Kidney capillary endothelial cell (primary cell): ENCODE measurements at regions not wholly inside any gene's neighbourhood (a gene's known extent, or its start where the extent isn't known, plus 50 kb on each side); places are given as distances from the start of the nearest gene placed in this dataset.

Experiments used
- DNase-seq: peaks from one replicate; pipeline ENCODE4 v3.0.0-alpha.2; 2018; ENCODE audit warnings: low spot score

DNA sequence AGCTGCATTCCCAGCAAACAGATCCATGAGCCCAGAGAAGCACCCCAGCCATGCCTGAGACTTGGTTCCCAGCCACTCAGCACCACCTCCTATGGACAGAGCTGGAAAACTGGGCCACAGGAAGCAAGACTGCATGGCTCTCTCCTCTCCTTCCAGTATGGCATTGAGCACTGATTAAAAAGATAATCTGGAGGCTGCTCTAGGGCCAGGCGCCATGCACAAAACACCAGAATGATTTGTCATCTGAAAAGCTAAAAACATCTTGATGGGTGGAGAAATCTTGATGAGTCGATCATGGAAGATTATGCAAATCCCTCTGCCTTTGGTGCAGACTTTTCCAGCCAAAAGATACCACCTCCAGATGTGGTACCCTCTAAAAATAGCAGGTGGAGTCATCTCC, 62.7 kb upstream of the MRPS22 start:
- DNase-seq = no peak

DNA sequence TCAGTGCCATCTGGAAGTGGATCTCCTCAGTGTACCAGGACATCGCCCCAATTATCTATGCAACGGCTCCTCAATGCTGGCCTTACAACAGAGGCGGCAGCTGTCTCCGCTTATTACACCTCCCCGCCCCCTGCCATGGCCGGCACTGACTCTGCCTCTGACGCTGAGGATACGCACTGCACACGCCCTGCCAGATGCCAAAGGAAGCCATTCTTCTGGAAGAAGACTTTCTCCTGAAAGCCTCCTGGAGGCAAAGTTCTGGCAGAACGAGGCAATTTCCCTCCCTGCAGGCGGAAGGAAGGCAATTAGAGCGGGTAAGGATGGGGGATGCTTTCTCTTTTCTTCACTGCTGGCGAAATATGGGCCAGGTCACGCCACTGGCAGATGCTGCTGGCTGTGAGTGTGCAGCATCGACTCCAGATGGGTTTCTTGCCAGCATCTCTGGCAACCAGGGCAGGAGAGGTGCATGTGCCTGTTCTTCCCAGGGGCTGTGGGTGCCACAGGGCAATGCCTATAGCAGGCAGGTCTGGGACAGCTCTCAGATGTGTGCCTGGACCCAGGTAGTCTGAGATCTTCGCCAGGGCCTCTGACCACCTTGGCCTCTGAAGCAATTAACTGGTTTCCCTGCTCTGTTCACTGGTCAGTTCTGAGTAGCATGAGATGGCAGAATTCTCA, 62.2 kb upstream of the MRPS22 start:
- DNase-seq = no peak

GRCh38 chr3:139283301-139283700, 60.5 kb upstream of the MRPS22 start:
- DNase-seq = no peak

DNA sequence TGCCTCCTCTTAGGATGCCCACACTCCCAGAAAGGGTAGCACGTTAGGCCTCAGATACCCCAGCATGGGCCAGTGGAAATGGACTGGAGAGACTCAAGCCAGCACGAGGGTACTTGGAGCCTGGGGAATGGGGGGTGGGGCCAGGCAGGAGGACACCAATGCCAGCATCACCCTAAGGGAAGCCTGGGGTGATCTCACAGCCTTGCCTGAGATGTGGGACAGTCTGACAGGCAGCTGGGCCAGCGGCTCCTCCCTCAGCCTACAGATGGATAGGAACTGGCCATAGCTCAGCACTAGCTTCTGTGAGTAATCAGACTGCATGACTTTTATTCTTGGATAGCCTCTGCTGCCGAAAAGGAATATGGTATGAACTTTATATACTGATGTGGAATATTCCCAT, 59.6 kb upstream of the MRPS22 start:
- DNase-seq = no peak

GRCh38 chr3:139285691-139286090, 58.1 kb upstream of the MRPS22 start:
- no peak for DNase-seq

GRCh38 chr3:139286241-139286640, 57.6 kb upstream of the MRPS22 start:
- DNase-seq = no peak

- DNase-seq = no peak
Observed at GRCh38 chr3:139286825-139287224, 57.0 kb upstream of the MRPS22 start.

DNA sequence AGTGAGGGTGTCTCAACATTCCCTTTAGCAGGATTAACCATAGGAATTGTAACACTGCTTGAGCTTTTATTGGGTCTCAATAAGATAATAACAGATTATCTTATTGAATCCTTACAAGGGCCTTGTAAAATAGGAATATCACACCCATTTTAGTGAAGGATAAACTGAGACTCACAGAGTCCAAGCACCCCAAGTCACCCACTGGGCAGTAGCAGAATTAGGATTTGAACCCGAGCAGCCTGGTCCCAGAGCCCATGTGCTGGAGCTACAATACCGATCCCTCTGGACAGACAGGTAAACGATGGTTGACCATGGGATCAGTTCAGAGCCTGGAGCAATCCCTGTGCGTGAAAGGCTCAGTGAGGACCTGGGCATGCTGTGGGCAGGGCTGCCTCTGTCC, 56.3 kb upstream of the MRPS22 start:
- no peak for DNase-seq

DNA sequence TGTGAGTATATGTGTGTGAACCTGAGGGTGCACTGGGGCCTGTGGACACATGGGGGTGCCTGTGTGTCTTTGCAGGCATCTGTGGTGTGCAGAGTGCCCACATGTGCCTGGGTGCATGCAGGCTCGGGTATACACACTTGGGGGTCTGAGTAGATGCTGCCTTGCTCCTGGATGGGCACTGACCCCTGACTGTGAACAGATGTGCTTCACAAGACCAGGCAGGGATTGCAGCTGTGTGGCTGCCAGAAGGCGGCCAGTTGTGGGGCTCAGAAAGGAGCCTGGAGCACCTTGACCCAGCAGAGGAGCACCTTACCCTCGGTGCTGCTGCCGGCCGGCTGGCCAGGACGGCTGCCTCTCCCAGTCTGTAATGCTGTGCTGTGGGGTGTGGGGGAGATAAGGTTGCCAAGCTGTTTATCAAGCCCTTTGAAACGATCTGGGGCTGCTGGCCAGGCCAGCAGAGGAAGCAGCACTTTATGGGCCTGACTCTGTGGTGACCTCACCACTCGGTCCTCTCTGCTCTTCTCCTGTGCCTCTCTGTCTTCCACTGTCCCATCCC, 55.5 kb upstream of the MRPS22 start:
- DNase-seq = no peak

- no peak for DNase-seq
Observed at GRCh38 chr3:139289860-139290524, 53.8 kb upstream of the MRPS22 start.

GRCh38 chr3:139291276-139292051, 52.4 kb upstream of the MRPS22 start:
- DNase-seq = no peak

DNA sequence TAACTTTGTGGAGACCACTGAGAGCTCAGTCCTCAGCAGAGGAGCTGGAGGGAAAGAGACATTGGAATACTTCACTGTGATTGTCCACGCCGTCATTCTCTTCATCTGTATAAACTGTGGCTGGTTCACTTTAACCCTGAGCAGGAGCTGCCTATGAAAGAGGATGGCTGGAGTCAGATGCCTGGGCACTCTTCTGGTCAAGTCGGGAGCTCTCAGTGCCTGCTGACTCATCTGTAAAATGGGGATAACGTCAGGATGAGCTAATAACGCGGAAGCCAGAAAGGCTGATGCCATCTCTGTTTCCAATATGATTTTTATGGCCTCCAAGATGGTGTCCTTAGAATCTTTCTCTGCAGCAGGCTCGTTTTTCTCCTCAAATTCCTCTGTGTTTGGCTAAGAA, 51.6 kb upstream of the MRPS22 start:
- no peak for DNase-seq

- DNase-seq = no peak
Observed at GRCh38 chr3:139292711-139293664, 50.8 kb upstream of the MRPS22 start.

DNA sequence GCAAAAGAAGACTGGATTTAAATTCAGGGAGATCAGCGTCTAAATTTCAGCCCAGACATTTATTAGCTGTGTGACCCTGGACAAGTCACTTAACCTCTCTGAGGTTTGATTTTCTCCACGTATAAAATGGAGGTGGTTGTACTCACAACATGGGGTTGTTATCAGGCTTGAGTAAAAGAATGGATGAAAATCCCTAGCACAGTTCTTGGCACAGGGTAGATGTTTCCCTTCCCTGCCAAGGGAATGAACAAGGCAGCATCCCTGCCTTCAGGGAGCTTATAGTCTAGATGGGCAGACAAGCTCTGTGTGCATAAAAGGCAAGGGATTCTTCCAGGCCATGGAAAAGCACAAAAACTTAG, 50.2 kb upstream of the MRPS22 start:
- DNase-seq = no peak
